CD4-positive, alpha-beta T cell treated with Interleukin-6 at 100 ng/mL for 8 hours (primary cell): ENCODE measurements at regions not wholly inside any gene's neighbourhood (a gene's known extent, or its start where the extent isn't known, plus 50 kb on each side); places are given as distances from the start of the nearest gene placed in this dataset.
A peak's percentile ranks its signal among the peaks of the same experiment; 100 is the strongest.

Source experiments
- DNase-seq: peaks from one replicate; pipeline ENCODE4 v3.0.0-alpha.2; 2020; ENCODE audit warnings: mixed read lengths, low spot score

DNA sequence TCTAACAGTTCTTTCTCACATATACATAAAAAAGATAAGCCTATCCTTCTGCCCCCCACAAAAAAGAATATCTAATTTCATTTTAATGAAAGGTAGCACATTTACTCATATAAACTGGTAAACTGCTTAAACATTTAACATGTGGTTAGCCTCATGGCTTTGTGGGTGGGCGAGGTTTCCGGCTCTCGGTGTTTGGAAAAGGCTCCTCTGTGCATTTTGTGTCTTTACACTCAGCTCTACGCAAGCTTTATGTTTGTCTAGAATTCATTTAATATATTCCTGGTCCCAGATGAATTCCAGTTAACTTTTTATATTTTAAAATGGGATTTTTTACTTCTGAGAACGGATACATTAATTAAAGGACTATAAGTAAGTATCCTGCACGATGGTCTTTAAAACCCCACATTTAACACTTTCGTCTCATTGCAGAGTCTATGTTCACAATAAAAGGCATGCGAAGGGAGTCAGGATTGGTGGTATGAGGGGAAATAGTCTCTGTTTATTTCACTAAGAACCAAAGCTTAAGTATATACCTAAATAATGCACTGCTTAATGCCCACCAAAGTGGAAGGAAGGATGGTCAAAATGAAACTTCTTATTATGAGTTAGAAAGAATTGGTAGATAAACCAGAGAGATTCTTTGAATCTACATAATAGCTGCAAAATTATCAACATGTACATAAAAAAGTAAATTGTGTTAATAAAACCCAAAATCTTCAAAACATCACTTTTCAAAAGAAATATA is 197.2 kb downstream of the CRPPA start:
- DNase-seq, result peak; percentile 10

DNA sequence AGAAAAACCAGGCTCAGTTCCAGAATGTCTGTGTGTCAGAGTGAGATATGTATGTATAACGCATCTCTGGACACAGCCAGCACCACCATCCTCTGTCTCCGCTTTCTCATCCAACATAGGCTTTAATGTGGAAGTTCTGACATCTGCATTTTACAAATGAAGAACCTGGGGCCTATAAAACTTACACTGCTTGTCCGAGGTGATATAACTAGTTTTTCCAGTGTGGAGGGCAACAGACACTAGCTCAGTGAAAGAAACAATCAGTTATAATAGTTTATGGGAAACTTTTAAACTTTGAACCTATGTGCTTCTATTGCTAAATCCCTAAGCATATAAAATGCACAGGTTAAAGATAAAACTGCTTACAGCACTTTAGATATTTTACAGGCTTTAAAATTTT is 208.7 kb downstream of the CRPPA start:
- no peak for DNase-seq

GRCh38 chr7:16212032-16212431 is 209.3 kb downstream of the CRPPA start:
- no peak for DNase-seq

GRCh38 chr7:16211402-16211925 is 209.9 kb downstream of the CRPPA start:
- no peak for DNase-seq

GRCh38 chr7:16210171-16210570 is 211.2 kb downstream of the CRPPA start:
- no peak for DNase-seq

GRCh38 chr7:16207321-16207720 is 214.0 kb downstream of the CRPPA start:
- DNase-seq, result no peak

DNA sequence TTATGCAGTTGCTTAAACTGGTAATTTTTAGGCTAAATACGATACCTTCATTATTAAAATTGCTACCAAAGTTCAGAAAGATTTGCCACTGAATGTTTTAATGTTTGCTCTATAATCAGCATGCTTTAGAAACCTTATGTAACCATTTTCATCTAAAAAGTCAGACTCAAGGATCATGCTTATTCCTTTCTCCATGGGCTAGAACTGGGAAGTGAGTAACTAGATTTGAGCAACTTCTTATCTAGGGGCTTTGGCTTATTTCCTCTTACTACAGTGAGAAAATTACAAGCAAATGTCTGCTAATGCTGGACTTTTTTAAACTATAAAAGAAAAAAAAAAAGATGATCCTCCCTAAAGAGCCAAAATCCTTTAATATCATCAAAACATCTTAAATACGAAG is 215.9 kb downstream of the CRPPA start:
- DNase-seq, result no peak

GRCh38 chr7:16204953-16205352 is 216.4 kb downstream of the CRPPA start:
- DNase-seq, result no peak

- no peak for DNase-seq
Observed at GRCh38 chr7:16203065-16203464, 218.3 kb downstream of the CRPPA start.

DNA sequence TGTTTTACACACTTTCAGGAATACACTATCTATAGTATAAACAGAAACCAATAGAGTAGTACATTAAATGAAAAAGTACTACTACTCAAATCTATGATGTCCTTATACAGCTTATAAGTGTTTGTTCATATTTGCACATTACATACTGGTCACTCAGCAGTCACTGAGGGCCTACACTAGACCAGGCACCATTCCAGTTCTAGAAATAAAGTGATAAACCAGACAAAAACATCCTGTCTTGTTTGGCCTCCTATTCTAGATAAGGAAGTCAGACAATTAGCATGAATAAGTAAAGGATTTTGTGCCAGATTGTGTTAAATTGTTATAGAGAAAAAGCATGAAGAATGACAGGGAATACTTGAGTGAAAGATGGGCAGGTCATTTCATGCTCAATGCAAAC is 219.0 kb downstream of the CRPPA start:
- DNase-seq, result no peak

- DNase-seq, result no peak
Observed at GRCh38 chr7:16200591-16200990, 220.7 kb downstream of the CRPPA start.

GRCh38 chr7:16193631-16194030 is 227.7 kb downstream of the CRPPA start:
- DNase-seq, result no peak

DNA sequence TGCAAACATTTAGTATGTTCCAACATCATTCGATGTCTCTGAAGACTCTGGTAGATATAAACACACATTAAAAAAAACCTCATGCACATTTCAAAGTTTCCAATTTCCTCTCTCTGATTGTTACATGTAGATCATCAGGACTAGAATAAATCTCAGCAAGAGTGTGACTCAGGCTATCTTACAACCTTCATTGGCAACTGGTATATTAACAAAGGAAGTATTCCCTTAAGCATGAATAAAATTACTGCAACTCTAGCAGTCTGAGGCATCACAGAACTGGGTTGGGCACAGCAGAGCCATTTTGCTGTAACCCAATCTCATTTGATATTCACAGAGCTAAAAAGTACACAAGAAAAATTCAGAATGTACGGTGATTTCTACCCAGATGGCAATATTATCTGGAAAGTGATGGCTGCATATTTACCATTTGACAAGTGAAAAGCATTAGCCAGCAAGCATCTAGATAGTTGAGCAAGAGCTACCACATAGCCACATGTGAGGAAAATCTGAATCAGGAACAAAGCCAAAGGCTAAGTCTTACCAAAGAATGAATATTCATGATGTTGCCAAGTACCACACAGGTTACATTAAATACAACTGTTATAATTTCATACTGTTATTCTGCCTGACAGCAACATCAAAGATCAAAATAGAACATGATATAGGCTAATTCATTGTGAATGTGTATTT is 232.2 kb downstream of the CRPPA start:
- no peak for DNase-seq

- DNase-seq, result no peak
Observed at GRCh38 chr7:16187131-16187530, 234.2 kb downstream of the CRPPA start.

DNA sequence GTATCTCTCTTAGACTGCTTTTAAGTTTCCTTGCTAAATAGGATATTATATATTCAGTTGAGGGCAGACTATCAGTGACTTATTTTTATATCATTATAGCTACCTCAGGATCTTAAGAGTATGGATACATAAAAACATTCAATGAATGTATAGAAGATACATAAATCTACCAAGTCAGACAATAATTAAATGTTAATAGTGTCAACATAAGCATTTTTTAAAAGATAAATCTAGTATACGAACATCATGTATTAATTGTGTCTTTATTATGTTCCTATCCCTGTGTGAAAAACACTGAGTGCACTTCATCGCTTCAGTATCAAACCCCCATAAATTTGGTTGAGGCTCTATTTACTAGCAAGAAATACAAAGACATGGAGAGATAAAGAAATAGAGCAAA is 242.8 kb downstream of the CRPPA start:
- no peak for DNase-seq

GRCh38 chr7:16178092-16178491 is 243.2 kb downstream of the CRPPA start:
- DNase-seq, result no peak

DNA sequence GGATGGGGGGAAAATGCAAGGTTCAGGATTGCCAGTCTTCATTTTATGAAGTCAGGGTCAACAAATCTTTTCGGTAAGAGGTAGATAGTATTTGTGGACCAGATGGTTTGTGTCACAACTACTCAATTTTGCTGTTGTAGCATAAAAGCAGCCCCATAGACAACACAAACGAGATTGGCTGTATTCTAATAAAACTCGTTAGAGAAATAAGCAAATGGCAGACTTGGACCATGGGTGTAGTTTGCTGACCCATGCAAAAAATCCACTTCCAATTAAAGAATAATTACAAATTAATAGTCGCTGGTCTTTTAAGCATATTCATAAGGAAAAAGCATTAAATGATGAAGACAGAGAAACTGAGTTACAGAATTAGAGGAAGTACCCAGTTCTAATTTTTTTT is 247.1 kb downstream of the CRPPA start:
- no peak for DNase-seq

GRCh38 chr7:16172366-16172765 is 249.0 kb downstream of the CRPPA start:
- DNase-seq, result no peak

GRCh38 chr7:16171928-16172327 is 249.4 kb downstream of the CRPPA start:
- no peak for DNase-seq

- no peak for DNase-seq
Observed at GRCh38 chr7:16170671-16171070, 250.7 kb downstream of the CRPPA start.

DNA sequence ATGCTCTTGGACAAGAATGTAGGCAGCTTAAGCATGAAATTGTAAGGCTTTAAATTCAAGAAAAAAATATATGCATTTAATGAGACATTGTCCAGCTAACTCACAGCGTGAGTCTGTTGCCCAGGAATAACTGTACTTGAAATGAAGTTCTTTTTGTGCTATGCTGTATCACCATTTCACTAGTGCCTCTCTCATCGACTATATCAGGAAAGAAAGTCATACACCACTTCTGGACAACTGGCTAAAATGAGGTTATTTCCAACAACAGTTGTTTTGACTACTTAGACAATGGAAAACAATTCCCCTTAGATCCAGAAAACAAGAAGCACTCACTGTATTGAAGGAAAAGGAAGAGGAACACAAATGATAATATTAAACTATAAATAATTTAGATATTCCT is 251.8 kb downstream of the CRPPA start:
- DNase-seq, result no peak

DNA sequence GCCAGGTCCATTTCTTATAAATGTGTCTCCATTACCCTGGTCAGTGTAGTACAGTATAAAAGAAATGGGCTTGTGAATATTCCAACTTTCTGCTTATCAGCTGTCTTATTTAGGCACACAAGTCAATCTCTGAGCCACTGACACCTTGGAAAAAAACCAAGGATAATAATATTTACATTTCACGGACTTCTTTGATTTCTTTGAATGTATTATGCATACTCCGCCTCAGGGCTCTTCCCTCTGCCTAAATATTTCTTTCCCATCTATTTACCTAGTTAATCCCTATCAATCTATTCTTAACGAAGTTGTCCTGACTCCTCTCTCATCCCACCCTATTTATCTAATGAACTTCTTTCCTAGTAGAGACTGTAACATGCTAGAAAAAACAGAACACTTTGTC is 253.8 kb downstream of the CRPPA start:
- no peak for DNase-seq

GRCh38 chr7:16144361-16144760 is 277.0 kb downstream of the CRPPA start:
- no peak for DNase-seq

DNA sequence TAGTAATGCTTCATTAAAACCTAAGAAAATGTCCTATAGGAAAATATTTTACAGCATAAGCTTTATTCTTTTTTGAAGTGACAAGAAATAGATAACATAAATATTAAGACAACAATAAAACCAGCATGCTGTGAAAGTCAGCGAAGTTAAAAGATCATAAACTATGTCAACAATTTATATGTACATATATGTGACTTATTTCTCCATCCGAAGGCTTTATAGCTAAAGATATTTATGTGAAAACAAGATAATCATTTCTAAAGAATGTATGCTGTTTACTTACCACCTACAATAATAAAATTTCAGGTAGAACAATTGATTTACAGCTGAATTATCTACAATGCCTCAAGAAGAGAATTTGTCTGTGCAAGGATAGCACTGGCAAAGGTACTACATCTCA is 283.4 kb downstream of the CRPPA start:
- DNase-seq, result no peak
